AG04450 (cell line): ENCODE measurements at regions not wholly inside any gene's neighbourhood (a gene's known extent, or its start where the extent isn't known, plus 50 kb on each side); places are given as distances from the start of the nearest gene placed in this dataset.

Experiments used
- CTCF ChIA-PET: fragments of 300-600, 350-600 bp; formaldehyde crosslinking; extraction: SDS; loops from one replicate; lab custom pipeline; 2022; ENCODE audit warnings: antibody characterized with exemption, inconsistent platforms; lab: Charles Lee
- POLR2A ChIA-PET: fragments of 350-600 bp; formaldehyde crosslinking; extraction: SDS; loops from one replicate; lab custom pipeline; 2021; ENCODE audit warnings: antibody characterized with exemption, inconsistent platforms; lab: Yijun Ruan, JAX
- DNase-seq: peaks from one replicate; pipeline ENCODE4 v3.0.0-alpha.2; 2011; ENCODE audit warnings: low read depth, low spot score
- H3K27ac ChIP-seq: one replicate; pipeline ENCODE4 v1.5.1; 2012; ENCODE audit warnings: low read depth, low read length, control low read depth
- H3K27me3 ChIP-seq: one replicate; pipeline ENCODE4 v1.6.0; 2012; ENCODE audit warnings: low read length; ENCODE audit not compliant: control insufficient read depth, insufficient read depth
- H3K4me3 ChIP-seq: 2 replicates; pipeline ENCODE4 v1.5.1; 2011; ENCODE audit warnings: mild to moderate bottlenecking, low read depth, low read length, control low read depth
- H3K9me3 ChIP-seq: 2 replicates; pipeline ENCODE4 v1.5.1; 2012; ENCODE audit warnings: low read length; ENCODE audit not compliant: control insufficient read depth, insufficient read depth
- TF ChIP-seq, protein P1 (sequence below): IDR thresholded peaks from 2 replicates; pipeline ENCODE4 v1.5.1; 2011; ENCODE audit warnings: low read depth, low read length, control low read depth, inconsistent platforms

DNA sequence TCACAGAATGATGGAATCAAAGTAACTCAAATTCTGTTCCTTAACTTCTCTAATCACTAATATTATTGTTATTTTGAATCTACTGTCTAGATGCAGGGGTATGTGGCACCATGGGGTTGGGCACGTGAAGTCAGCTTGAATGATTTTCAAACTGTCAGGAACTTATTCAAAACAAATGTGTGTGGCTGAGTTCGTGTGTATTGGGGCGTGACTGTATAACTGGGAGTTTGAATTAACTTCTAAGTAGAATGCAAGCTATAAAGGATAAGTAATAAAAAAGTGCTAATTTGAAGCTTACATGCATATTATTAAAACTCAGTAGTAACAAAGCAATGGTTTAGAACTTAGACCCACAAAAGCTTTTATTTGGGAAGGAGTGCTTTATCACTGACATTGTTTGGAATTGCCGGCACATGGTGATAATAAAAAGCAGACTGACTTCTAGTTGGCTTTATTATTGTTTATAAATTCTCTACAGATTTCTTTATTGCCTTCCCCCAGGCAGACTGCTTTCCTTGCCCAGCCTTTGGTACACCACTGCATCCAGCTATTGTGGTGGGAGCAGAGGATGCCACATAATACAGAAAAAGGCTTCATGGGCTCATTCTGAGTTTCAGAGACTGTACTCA is 84.3 kb downstream of the TENT5C start:
- H3K27me3 ChIP-seq: no peaks in the 10 kb centered on the region
- H3K4me3 ChIP-seq: no peak overlapping the region
- H3K9me3 ChIP-seq: no peaks in the 10 kb centered on the region
- DNase-seq: no peak
- CTCF ChIA-PET: interaction anchor here (1.8 kb wide), 1 partner anchor 64 kb away, joined by 6 read pairs; no protein-coding TSS in a partner anchor
- TF ChIP-seq, protein P1, sequence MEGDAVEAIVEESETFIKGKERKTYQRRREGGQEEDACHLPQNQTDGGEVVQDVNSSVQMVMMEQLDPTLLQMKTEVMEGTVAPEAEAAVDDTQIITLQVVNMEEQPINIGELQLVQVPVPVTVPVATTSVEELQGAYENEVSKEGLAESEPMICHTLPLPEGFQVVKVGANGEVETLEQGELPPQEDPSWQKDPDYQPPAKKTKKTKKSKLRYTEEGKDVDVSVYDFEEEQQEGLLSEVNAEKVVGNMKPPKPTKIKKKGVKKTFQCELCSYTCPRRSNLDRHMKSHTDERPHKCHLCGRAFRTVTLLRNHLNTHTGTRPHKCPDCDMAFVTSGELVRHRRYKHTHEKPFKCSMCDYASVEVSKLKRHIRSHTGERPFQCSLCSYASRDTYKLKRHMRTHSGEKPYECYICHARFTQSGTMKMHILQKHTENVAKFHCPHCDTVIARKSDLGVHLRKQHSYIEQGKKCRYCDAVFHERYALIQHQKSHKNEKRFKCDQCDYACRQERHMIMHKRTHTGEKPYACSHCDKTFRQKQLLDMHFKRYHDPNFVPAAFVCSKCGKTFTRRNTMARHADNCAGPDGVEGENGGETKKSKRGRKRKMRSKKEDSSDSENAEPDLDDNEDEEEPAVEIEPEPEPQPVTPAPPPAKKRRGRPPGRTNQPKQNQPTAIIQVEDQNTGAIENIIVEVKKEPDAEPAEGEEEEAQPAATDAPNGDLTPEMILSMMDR: no peak
- no peak overlapping the region for H3K27ac ChIP-seq
- POLR2A ChIA-PET: no interaction called here

DNA sequence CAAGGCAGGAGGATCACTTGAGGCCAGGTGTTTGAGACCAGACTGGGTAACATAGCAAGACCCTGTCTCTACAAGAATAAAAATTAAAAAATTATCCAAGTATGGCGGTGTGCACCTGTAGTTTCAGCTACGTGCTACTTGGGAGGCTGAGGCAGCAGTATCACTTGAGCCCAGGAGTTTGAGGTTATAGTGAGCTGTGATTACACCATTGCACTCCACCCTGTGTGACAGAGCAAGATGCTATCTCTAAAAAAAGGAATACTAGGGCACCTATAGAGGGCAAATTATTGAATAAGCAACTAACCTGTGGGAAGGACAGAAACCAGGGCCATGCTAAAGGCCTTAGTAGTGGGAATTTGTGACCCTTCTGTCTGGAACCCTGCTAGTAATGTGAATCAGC is 86.1 kb downstream of the TENT5C start:
- no peak for DNase-seq
- H3K27ac ChIP-seq: no peak overlapping the region
- POLR2A ChIA-PET: no interaction called here
- no peaks in the 10 kb centered on the region for H3K27me3 ChIP-seq
- TF ChIP-seq, protein P1: no peak
- no peak overlapping the region for H3K4me3 ChIP-seq
- H3K9me3 ChIP-seq: no peaks in the 10 kb centered on the region
- CTCF ChIA-PET: interaction anchor here (0.5 kb wide), 1 partner anchor 14 kb away, joined by 3 read pairs; no protein-coding TSS in a partner anchor

DNA sequence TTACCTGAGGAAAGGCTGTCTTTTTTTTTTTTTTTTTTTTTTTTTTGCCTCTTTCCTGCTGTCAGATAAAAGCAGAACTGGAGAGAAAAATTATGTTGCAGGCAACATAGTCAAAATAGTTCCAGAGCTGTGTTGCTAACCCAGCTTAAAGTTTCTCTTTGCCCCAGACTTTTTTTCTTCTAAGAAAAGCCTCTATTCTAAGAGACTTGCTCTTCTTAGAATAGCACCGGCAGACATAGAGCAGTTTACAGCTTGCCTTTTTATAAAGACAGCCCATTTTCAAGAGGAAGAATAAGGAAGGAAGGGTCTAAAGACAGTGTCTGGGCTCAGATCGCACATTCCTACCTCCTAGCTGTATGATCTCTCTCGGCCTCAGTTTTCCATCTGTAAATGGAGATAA is 88.7 kb downstream of the TENT5C start:
- Histone ChIP-seq H3K27ac (no peak overlapping the region), H3K9me3 (no peaks in the 10 kb centered on the region), H3K4me3 (no peak overlapping the region), H3K27me3 (no peaks in the 10 kb centered on the region)
- ChIA-PET CTCF (interaction anchor here (0.7 to 0.9 kb wide), 3 partner anchors 11 to 160 kb away, joined by 3 to 5 read pairs (median 3); no protein-coding TSS in a partner anchor), POLR2A (interaction anchor here (0.7 kb wide), 1 partner anchor 348 kb away, joined by 7 read pairs; no protein-coding TSS in a partner anchor)
- no peak for DNase-seq
- TF ChIP-seq, protein P1: no peak

DNA sequence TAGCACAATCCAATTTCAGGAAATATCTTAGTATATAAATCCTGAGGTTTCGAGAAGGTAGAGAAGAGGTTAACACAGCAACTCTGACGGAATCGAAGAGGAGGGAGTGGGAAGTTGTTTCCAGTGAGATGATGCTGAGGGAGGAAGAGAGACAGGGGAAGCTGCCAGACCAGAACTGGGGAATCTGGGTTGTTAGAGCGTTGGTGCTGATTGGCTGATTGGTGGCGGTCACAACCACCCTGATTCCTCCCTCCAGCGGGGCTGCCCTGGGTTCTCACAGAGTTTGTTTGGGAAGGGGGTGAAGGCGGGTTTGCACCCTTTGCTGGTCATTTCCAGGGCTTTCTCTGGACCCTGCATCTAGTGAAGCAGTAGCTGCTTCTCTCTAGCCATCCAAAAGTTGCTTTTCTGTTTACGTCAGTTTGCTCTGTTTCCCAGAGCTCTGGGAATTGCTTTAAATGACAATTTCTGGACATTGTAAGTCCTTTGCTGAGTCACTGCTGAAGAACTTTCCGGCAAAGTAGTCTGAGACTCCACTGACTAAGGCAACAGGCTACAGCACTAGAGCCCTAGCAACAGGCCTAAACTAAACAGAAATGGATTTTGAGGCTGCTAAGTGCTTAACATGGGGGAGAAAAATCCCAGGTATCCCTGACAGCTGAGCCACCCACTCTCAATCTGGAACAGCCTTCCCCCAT is 90.1 kb downstream of the TENT5C start:
- TF ChIP-seq, protein P1: no peak
- DNase-seq: peak; percentile 81
- H3K27ac ChIP-seq: peak overlapping the region; percentile 98
- ChIA-PET CTCF (interaction anchor here (0.8 to 3.7 kb wide), 4 partner anchors 15 to 161 kb away, joined by 3 to 19 read pairs (median 9); no protein-coding TSS in a partner anchor), POLR2A (interaction anchor here (1.0 to 1.8 kb wide), 4 partner anchors 9 to 126 kb away, joined by 4 to 6 read pairs (median 5); no protein-coding TSS in a partner anchor)
- H3K4me3 ChIP-seq: peak overlapping the region; percentile 34
- no peaks in the 10 kb centered on the region for H3K9me3 ChIP-seq
- H3K27me3 ChIP-seq: no peaks in the 10 kb centered on the region

DNA sequence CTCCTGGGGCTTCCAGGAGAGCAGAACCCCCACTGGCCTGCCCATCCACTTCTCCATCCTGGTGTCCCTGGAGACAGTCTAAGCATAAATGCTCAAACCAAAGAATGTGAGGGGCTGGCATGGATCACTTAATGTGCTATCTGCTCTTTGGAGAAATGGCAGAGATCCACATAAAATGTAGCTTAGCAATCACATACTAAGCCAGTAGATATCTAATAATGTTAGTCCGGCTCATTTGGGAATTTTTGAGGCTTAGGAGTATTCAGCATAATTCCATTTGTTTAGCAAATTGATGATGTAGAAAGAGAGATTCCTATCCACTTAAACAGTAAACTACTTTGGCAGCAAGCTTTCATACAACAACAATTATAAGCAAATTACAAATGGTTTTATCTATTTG is 90.7 kb downstream of the TENT5C start:
- Histone ChIP-seq H3K27me3 (no peaks in the 10 kb centered on the region), H3K4me3 (no peak overlapping the region), H3K27ac (peak overlapping the region; percentile 98), H3K9me3 (no peaks in the 10 kb centered on the region)
- peak; percentile 53 for DNase-seq
- TF ChIP-seq, protein P1: no peak
- ChIA-PET POLR2A (interaction anchor here (1.0 to 1.8 kb wide), 4 partner anchors 10 to 125 kb away, joined by 4 to 6 read pairs (median 5); no protein-coding TSS in a partner anchor), CTCF (interaction anchor here (0.8 to 3.7 kb wide), 8 partner anchors 14 to 184 kb away, joined by 3 to 19 read pairs (median 4); no protein-coding TSS in a partner anchor)
